ENCODE measurements at regions not wholly inside any gene's neighbourhood (a gene's known extent, or its start where the extent isn't known, plus 50 kb on each side); places are given as distances from the start of the nearest gene placed in this dataset.

DNA sequence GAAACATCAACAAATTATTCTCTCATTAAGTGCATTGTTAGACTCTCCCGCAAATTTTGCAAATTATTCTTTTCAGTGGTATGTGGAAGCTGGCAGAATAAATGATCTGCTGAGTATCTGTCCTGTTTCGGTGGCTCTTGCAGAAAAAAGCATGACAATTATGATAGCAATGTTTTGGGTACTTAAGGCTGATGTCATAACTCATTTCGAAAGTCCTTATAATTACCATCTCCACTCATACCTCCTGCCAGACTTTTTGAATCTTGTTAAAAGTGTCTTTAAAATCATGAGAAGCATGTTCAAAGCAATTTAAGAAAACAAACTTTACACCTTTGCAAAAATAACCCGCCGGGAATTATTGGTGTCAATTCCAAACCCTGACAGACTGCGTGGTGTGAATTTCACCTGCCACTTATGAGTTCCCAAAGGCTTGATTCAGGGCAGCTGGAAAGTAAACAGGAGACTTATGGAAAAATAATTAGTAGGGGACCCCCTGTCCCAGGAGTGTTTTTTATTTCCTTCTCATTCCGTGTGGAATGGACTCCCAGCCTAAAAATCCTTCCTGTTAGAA lies 87.6 kb upstream of the E2F3 start:
- TF ChIP-seq, protein P1, sequence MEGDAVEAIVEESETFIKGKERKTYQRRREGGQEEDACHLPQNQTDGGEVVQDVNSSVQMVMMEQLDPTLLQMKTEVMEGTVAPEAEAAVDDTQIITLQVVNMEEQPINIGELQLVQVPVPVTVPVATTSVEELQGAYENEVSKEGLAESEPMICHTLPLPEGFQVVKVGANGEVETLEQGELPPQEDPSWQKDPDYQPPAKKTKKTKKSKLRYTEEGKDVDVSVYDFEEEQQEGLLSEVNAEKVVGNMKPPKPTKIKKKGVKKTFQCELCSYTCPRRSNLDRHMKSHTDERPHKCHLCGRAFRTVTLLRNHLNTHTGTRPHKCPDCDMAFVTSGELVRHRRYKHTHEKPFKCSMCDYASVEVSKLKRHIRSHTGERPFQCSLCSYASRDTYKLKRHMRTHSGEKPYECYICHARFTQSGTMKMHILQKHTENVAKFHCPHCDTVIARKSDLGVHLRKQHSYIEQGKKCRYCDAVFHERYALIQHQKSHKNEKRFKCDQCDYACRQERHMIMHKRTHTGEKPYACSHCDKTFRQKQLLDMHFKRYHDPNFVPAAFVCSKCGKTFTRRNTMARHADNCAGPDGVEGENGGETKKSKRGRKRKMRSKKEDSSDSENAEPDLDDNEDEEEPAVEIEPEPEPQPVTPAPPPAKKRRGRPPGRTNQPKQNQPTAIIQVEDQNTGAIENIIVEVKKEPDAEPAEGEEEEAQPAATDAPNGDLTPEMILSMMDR (IDR thresholded peaks at IDR 0.05; ENCODE audit: low read depth, low read length), result no peak
- TF ChIP-seq POLR2A (IDR thresholded peaks at IDR 0.05; ENCODE audit: extremely low read depth, insufficient read length), result no peak

Data from NB4 (cell line).